OCI-LY7 (cell line): ENCODE measurements at regions not wholly inside any gene's neighbourhood (a gene's known extent, or its start where the extent isn't known, plus 50 kb on each side); places are given as distances from the start of the nearest gene placed in this dataset.

Experiments used
- BruUV-seq: library from RNA; stranded (reverse); fragments of 400-500 nt; replicated peaks from 2 replicates; lab custom pipeline; 2021; lab: Mats Ljungman, UMichigan
- CTCF ChIA-PET: fragments of 300-600 bp; sonication (Branson Sonifier 250); formaldehyde crosslinking; loops from one replicate; lab custom pipeline; 2022; ENCODE audit warnings: antibody characterized with exemption; ENCODE audit not compliant: unreplicated experiment; lab: Charles Lee
- POLR2A ChIA-PET: fragments of 300-600 bp; sonication (Branson Sonifier 250); formaldehyde crosslinking; loops from one replicate; lab custom pipeline; 2022; ENCODE audit warnings: antibody characterized with exemption; lab: Charles Lee
- DNase-seq: peaks from one replicate; pipeline ENCODE4 v3.0.0-alpha.2; 2015; ENCODE audit warnings: low spot score
- H2AFZ ChIP-seq: fragments of 200-600 bp; sonication (generic), shearing (Covaris generic); 2 replicates; pipeline ENCODE4 v1.6.1; 2014; ENCODE audit warnings: mild to moderate bottlenecking, antibody characterized with exemption, low read length, moderate library complexity
- H3K27ac ChIP-seq: fragments of 200-600 bp; sonication (generic); 2 replicates; pipeline ENCODE4 v1.5.1; 2014; ENCODE audit warnings: mixed run types, low read depth, mild to moderate bottlenecking, moderate library complexity, low read length, inconsistent platforms; ENCODE audit not compliant: poor library complexity, severe bottlenecking
- H3K36me3 ChIP-seq: fragments of 200-600 bp; sonication (generic); 2 replicates; pipeline ENCODE4 v1.6.1; 2014; ENCODE audit warnings: mild to moderate bottlenecking, antibody characterized with exemption, low read length, moderate library complexity, mixed read lengths; ENCODE audit not compliant: insufficient read depth
- H3K4me1 ChIP-seq: fragments of 200-600 bp; sonication (generic); 2 replicates; pipeline ENCODE4 v1.5.1; 2014; ENCODE audit warnings: mild to moderate bottlenecking, low read length; ENCODE audit not compliant: insufficient read depth, poor library complexity, severe bottlenecking
- H3K4me2 ChIP-seq: fragments of 200-600 bp; sonication (generic); 2 replicates; pipeline ENCODE4 v1.6.1; 2014; ENCODE audit warnings: mild to moderate bottlenecking, low read length
- H3K4me3 ChIP-seq: fragments of 200-600 bp; sonication (generic); 2 replicates; pipeline ENCODE4 v1.5.1; 2014; ENCODE audit warnings: mild to moderate bottlenecking, low read depth, low read length; ENCODE audit not compliant: poor library complexity, severe bottlenecking
- H3K79me2 ChIP-seq: fragments of 200-600 bp; sonication (generic); 2 replicates; pipeline ENCODE4 v1.6.1; 2016; ENCODE audit warnings: low read depth, mild to moderate bottlenecking, low read length, moderate library complexity, mixed read lengths; ENCODE audit not compliant: insufficient read depth
- H3K9me2 ChIP-seq: fragments of 200-600 bp; sonication (generic); 2 replicates; pipeline ENCODE4 v1.6.1; 2016; ENCODE audit warnings: mild to moderate bottlenecking, low read length, mixed read lengths; ENCODE audit not compliant: insufficient read depth
- H3K9me3 ChIP-seq: fragments of 200-600 bp; sonication (generic); 2 replicates; pipeline ENCODE4 v1.6.1; 2014; ENCODE audit warnings: mild to moderate bottlenecking, mixed run types, low read length, mixed read lengths
- H4K20me1 ChIP-seq: fragments of 200-600 bp; sonication (generic); 2 replicates; pipeline ENCODE4 v1.6.1; 2014; ENCODE audit warnings: mild to moderate bottlenecking, antibody characterized with exemption, low read length, moderate library complexity, mixed read lengths; ENCODE audit not compliant: insufficient read depth
- EZH2phosphoT487 ChIP-seq: fragments of 200-600 bp; sonication (generic); IDR thresholded peaks from 2 replicates; pipeline ENCODE4 v1.6.1; 2018; ENCODE audit warnings: low read depth, borderline replicate concordance, mild to moderate bottlenecking, mixed run types, antibody characterized with exemption, low read length, moderate library complexity, mixed read lengths
- intact Hi-C: fragments of 100-400 bp; cut with micrococcal nuclease; formaldehyde crosslinking; loops from one replicate; pipeline ENCODE4 v1.10.0; 2022; ENCODE audit not compliant: unreplicated experiment
- TF ChIP-seq, protein P1 (sequence below): fragments of 200-600 bp; sonication (generic); conservative IDR thresholded peaks from 2 replicates; pipeline ENCODE4 v1.5.1; 2014; ENCODE audit warnings: mild to moderate bottlenecking, antibody characterized with exemption, low read length, moderate library complexity, mixed read lengths

DNA sequence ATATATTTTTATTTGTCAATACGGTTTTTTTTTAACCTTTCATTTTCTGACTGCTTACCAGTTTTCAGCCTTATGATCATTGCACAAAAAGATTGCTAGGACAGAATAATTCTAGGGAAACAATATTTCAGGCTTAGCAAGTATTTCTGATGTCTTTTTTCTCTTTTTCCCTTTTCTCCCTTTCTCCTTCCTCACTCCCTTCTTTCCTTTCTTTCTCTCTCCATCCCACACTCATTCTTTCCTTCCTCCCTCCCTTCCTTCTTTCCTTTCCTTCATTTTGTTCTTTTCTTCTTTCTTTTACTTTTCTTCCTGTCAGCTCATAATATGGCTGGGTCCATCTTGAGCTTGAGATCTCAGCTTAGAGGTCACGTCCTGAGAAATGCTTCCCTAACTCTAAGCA, 601.4 kb upstream of the NOVA1 start:
- Histone ChIP-seq H3K9me2 (no peaks in the 10 kb centered on the region), H4K20me1 (no peaks in the 10 kb centered on the region), H3K4me3 (no peak overlapping the region), H3K4me2 (no peak overlapping the region), H3K4me1 (no peaks in the 10 kb centered on the region), H2AFZ (no peak overlapping the region), H3K27ac (no peak overlapping the region), H3K79me2 (no peaks in the 10 kb centered on the region), H3K9me3 (peaks cover 20% of the 10 kb centered on the region; the same call in 1 of the 2 replicates), H3K36me3 (no peaks in the 10 kb centered on the region)
- intact Hi-C loops, result no loop called here
- no TSS peak for BruUV-seq
- ChIA-PET POLR2A (no interaction called here), CTCF (no interaction called here)
- DNase-seq, result no peak
- TF ChIP-seq, protein P1, sequence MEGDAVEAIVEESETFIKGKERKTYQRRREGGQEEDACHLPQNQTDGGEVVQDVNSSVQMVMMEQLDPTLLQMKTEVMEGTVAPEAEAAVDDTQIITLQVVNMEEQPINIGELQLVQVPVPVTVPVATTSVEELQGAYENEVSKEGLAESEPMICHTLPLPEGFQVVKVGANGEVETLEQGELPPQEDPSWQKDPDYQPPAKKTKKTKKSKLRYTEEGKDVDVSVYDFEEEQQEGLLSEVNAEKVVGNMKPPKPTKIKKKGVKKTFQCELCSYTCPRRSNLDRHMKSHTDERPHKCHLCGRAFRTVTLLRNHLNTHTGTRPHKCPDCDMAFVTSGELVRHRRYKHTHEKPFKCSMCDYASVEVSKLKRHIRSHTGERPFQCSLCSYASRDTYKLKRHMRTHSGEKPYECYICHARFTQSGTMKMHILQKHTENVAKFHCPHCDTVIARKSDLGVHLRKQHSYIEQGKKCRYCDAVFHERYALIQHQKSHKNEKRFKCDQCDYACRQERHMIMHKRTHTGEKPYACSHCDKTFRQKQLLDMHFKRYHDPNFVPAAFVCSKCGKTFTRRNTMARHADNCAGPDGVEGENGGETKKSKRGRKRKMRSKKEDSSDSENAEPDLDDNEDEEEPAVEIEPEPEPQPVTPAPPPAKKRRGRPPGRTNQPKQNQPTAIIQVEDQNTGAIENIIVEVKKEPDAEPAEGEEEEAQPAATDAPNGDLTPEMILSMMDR, result no peak
- no peak for TF ChIP-seq EZH2phosphoT487

DNA sequence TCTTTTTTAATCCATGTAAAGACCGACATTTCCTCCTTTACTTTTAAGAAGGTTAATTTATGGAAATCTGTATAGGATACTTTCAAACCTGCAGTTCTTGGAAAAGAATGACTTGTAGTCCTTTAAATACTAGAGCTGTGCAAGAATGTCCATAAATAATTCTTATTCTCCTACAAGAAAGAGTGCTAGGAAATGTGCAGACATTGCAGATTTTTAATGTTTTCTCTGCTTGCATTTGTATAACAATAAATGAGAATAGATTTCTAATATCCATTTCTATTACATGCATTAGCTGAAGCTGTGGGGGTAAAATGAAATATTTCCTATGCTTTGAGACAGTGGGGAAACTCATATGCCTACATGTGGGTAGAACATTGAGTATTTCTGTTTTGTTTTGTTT, 607.2 kb upstream of the NOVA1 start:
- TF ChIP-seq, protein P1, result no peak
- TF ChIP-seq EZH2phosphoT487, result no peak
- Histone ChIP-seq H3K4me2 (no peak overlapping the region), H3K36me3 (no peaks in the 10 kb centered on the region), H3K9me3 (peaks cover 27% of the 10 kb centered on the region; the same call in 1 of the 2 replicates), H2AFZ (no peak overlapping the region), H3K79me2 (no peaks in the 10 kb centered on the region), H3K4me1 (no peaks in the 10 kb centered on the region), H4K20me1 (no peaks in the 10 kb centered on the region), H3K27ac (no peak overlapping the region), H3K4me3 (no peak overlapping the region), H3K9me2 (no peaks in the 10 kb centered on the region)
- POLR2A ChIA-PET, result no interaction called here
- no peak for DNase-seq
- no TSS peak for BruUV-seq
- CTCF ChIA-PET, result no interaction called here
- intact Hi-C loops, result no loop called here

DNA sequence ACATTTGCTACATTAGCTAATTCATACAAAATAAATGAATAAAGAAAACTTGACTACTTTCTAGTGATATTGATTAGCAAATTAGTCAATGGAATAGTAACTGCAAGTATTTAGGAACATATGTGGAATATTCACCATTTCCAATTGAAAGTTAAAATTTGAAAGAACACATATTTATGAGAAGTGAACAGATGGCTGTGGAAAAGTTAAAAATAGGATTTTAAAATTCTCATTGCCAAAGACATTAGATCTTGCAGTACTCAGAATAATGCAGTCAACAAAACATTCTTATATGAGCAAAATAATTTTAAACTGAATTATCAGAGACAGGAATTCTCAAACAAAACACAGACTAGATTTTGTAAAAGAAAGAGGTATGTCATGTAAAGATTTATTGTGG, 613.9 kb upstream of the NOVA1 start:
- no peak for TF ChIP-seq EZH2phosphoT487
- TF ChIP-seq, protein P1, result no peak
- no peak overlapping the region for H3K4me3 ChIP-seq
- no peaks in the 10 kb centered on the region for H3K9me2 ChIP-seq
- CTCF ChIA-PET, result no interaction called here
- H2AFZ ChIP-seq, result no peak overlapping the region
- intact Hi-C loops, result no loop called here
- POLR2A ChIA-PET, result no interaction called here
- no peak overlapping the region for H3K4me2 ChIP-seq
- H3K4me1 ChIP-seq, result no peaks in the 10 kb centered on the region
- H3K36me3 ChIP-seq, result no peaks in the 10 kb centered on the region
- DNase-seq, result no peak
- no peaks in the 10 kb centered on the region for H4K20me1 ChIP-seq
- BruUV-seq, result no TSS peak
- no peaks in the 10 kb centered on the region for H3K79me2 ChIP-seq
- H3K9me3 ChIP-seq, result 0 out of 2 replicates have a peak, but pooled peaks cover 2% of the 10 kb centered on the region
- H3K27ac ChIP-seq, result no peak overlapping the region
